ENCODE measurements at regions not wholly inside any gene's neighbourhood (a gene's known extent, or its start where the extent isn't known, plus 50 kb on each side); places are given as distances from the start of the nearest gene placed in this dataset.

DNA sequence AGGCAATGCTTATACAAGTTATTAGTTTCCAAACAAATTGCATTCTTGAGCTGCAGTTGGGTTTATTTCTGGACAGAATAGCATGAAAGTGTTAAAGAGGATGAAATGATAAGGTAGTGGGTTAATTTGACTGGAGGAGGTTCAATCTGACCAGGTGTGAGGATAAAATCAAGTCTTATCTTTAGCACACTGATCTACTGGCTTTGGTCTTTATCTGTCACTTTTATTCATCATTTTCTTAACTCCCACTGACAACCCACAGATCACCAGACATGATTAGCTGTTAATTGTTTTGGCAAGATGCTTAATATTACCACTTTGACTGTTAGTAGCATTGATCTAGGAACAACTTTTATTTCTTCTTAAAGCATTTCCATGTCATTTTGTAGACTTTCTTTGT is 74.4 kb upstream of the CNTLN start:
- TF ChIP-seq FOXK2 (IDR thresholded peaks at IDR 0.05) = no peak
- no peak for TF ChIP-seq ARNT (IDR thresholded peaks at IDR 0.05)
- TF ChIP-seq ZNF384 (IDR thresholded peaks at IDR 0.05) = no peak
- no peak for TF ChIP-seq SUZ12 (IDR thresholded peaks at IDR 0.05)
- TF ChIP-seq BHLHE40 (IDR thresholded peaks at IDR 0.05; ENCODE audit: borderline replicate concordance) = no peak
- TF ChIP-seq ELF4 (IDR thresholded peaks at IDR 0.05) = no peak
- TF ChIP-seq LEF1 (IDR thresholded peaks at IDR 0.05; ENCODE audit: borderline replicate concordance) = no peak

Data from HEK293T (cell line).